Hepatic stellate cell (primary cell): ENCODE measurements at regions not wholly inside any gene's neighbourhood (a gene's known extent, or its start where the extent isn't known, plus 50 kb on each side); places are given as distances from the start of the nearest gene placed in this dataset.

ENCODE experiments used
- DNase-seq: peaks from one replicate; pipeline ENCODE4 v3.0.0; 2011; ENCODE audit warnings: low spot score

GRCh38 chr4:35217331-35217730, 1027.0 kb downstream of the ARAP2 start:
- DNase-seq, result no peak

GRCh38 chr4:35228313-35228712, 1016.0 kb downstream of the ARAP2 start:
- no peak for DNase-seq

- no peak for DNase-seq
These were observed 1015.3 kb downstream of the ARAP2 start for GRCh38 chr4:35229021-35229420.

GRCh38 chr4:35237924-35238323, 1006.4 kb downstream of the ARAP2 start:
- DNase-seq, result no peak

- DNase-seq, result no peak
These were observed 1005.5 kb downstream of the ARAP2 start for GRCh38 chr4:35238793-35239192.

- no peak for DNase-seq
These were observed 997.8 kb downstream of the ARAP2 start for GRCh38 chr4:35246493-35246892.

- DNase-seq, result no peak
These were observed 997.3 kb downstream of the ARAP2 start for GRCh38 chr4:35247047-35247446.

GRCh38 chr4:35250331-35250730, 994.0 kb downstream of the ARAP2 start:
- DNase-seq, result no peak

- DNase-seq, result no peak
These were observed 993.6 kb downstream of the ARAP2 start for GRCh38 chr4:35250761-35251160.

- no peak for DNase-seq
These were observed 992.2 kb downstream of the ARAP2 start for GRCh38 chr4:35252071-35252470.

GRCh38 chr4:35252866-35253265, 991.4 kb downstream of the ARAP2 start:
- DNase-seq, result no peak

GRCh38 chr4:35253331-35253730, 991.0 kb downstream of the ARAP2 start:
- no peak for DNase-seq

- no peak for DNase-seq
These were observed 957.9 kb downstream of the ARAP2 start for GRCh38 chr4:35286434-35286833.

GRCh38 chr4:35300996-35301774, 943.1 kb downstream of the ARAP2 start:
- no peak for DNase-seq

GRCh38 chr4:35315419-35315818, 928.9 kb downstream of the ARAP2 start:
- DNase-seq, result no peak

GRCh38 chr4:35325908-35326453, 918.3 kb downstream of the ARAP2 start:
- no peak for DNase-seq

GRCh38 chr4:35342833-35343232, 901.5 kb downstream of the ARAP2 start:
- no peak for DNase-seq

GRCh38 chr4:35347276-35347675, 897.0 kb downstream of the ARAP2 start:
- DNase-seq, result no peak

GRCh38 chr4:35358001-35358584, 886.2 kb downstream of the ARAP2 start:
- no peak for DNase-seq

- no peak for DNase-seq
These were observed 879.9 kb downstream of the ARAP2 start for GRCh38 chr4:35364321-35364870.

- no peak for DNase-seq
These were observed 879.1 kb downstream of the ARAP2 start for GRCh38 chr4:35365186-35365585.

- no peak for DNase-seq
These were observed 844.4 kb downstream of the ARAP2 start for GRCh38 chr4:35399912-35400311.

- no peak for DNase-seq
These were observed 821.2 kb downstream of the ARAP2 start for GRCh38 chr4:35423104-35423503.
